NCI-H1694 treated with DMSO at 0.1 percent for 48 hours (cell line): ENCODE measurements at regions not wholly inside any gene's neighbourhood (a gene's known extent, or its start where the extent isn't known, plus 50 kb on each side); places are given as distances from the start of the nearest gene placed in this dataset.
"Not testable (repeated sequence)": the region's sequence is repeated elsewhere in the genome, so short reads cannot be mapped to it uniquely, and the experiment has no call there.

ENCODE experiments used
- DNase-seq: peaks from one replicate; lab custom pipeline; 2025; lab: John Stamatoyannopoulos, UW

DNA sequence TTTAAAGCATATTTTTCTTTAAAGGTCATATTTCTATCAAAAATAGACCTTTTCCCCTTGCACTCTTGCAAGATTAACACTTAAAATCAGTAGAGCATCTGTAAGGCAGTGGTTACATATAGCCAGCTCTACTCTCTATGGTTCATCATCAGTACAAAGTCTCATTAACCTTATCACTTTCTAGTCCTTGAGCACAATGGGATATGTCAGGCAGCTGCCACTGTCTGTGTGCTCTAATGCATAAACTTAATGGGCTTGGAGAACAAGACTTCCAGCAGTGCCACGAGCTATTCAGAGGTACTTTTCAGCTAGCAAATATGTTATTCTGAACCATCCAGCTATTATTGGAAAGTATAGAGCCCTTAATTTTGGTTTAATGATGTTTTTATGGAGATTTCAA, 393.7 kb downstream of the GASK1B start:
- no peak for DNase-seq

GRCh38 chr4:157776930-157777528, 395.8 kb downstream of the GASK1B start:
- DNase-seq, result no peak

DNA sequence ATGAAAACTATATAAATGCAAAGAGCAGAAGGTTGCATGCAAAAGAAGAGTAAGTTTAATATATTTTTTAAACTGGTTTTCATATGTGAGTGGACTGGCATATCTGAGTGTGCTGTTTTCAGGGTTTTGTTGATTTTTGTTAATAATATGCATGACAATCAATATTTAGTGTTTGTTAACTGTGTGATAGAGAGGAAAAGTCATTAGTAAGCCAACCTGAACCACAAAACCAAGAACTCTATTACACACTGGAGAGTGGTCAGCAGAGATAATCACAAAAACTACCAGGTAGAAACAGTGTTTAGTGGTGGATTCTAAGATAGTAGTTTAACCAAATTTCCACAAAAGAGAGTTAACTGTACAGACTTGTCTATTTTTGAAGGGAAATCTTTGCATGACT, 396.9 kb downstream of the GASK1B start:
- DNase-seq, result no peak

DNA sequence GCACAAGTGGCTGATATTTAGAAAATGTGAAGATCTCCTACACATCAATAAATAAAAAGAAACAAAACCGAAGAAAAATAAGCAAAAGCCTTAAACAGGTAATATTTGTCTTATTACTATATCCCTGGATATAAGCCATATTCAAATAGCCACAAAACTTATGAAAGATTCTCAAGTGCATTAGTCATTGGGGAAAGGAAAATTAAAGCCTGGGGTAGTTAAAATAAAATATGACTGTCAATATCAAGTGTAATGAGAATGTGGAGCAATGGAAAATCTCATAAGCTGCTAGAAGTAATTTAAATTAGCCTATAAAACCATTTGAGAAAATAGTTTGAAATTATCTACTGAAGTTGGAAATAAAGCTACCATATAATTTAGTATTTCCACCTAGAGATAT, 399.9 kb downstream of the GASK1B start:
- no peak for DNase-seq

DNA sequence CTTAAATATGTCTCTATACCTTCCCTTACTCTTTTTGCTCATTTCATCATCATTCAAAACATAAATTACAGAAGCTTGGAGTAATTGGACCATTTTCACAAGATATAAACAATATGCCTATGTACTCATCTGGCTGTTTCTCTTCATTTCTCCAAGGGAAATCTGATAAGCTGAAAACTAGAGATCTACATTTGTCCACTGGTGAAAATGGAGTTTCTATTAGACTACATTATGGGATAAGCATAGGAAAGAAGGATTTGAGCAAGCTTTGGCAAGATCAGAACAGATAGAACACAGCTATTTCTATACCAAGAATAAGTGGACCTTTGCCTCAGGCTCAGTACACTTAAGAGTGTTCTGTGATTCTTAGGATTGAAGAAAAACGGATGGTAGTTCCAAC, 404.4 kb downstream of the GASK1B start:
- DNase-seq, result no peak

- DNase-seq, result no peak
Observed at GRCh38 chr4:157763490-157763889, 409.3 kb downstream of the GASK1B start.

DNA sequence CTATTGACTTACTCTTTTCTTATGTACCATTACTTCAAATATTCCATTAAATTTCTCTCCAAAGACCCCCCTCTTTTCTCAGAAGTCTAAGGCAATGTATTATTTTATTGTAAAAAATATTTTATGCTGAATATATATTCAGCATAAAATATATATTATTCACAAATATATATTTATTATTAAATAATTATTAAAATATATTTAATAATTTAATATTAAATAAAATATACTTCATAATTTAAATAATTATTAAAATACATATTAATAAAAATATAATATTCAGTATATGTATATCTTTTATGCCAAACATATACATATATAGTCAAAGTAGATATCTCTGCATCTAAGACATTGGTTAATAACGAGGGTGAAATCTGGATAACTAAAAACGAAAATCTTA, 418.4 kb downstream of the GASK1B start:
- DNase-seq, result no peak

DNA sequence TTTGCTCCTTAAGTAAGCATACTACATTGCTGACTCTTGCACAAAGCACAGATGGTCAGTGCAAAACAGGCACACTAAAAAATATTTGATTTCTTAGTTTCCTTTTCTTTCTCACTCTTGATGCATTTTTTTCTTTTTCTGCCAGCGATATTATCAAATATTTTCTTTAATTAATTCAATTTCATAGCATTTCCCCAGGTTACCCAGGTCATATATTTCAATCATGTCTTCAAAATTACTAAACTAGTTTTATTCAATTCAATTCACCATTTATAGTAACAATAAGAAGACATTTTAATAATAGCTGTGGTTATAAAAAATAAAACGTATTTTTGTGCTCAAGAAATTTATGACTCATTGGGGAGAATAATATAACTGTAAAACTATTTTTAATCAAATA, 421.2 kb downstream of the GASK1B start:
- no peak for DNase-seq

DNA sequence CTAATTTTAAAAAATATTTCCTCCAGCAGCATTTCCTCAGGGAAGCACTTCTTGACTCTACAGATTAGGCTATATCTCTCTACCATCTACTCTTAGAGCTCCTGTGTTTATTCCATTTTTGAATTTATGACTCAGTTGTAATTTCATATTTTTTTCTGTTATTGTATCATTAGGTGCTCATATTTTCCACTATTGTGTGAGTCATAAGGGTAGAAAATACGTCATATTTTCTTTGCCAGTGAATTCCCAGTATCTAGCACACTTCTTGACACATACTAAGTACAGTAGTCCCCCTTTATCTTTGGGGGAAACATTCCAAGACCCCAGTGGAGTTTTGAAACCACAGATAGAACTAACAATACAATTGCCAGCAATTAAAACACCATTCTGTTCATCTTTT, 431.2 kb downstream of the GASK1B start:
- DNase-seq, result no peak

- DNase-seq, result no peak
Observed at GRCh38 chr4:157739242-157739641, 433.6 kb downstream of the GASK1B start.

- no peak for DNase-seq
Observed at GRCh38 chr4:157728215-157728614, 444.6 kb downstream of the GASK1B start.

DNA sequence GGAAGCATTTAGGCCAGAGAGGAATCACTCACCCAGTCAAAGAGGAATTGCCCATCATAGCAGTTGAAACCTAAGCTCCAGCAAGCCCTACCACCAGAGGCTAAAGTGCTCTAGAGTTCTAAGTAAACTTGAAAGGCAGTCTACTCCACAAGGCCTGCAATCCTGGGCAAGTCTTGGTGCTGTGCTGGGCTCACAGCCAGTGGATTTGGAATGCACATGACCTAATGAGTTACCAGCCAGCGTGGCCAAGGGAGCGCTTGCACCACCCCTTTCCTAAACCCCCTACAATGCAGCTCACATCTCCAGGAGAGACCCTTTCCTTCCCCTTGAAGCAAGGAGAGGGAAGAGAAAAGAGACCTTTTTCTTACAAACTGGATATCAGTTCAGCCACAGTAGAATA, 445.7 kb downstream of the GASK1B start:
- no peak for DNase-seq

DNA sequence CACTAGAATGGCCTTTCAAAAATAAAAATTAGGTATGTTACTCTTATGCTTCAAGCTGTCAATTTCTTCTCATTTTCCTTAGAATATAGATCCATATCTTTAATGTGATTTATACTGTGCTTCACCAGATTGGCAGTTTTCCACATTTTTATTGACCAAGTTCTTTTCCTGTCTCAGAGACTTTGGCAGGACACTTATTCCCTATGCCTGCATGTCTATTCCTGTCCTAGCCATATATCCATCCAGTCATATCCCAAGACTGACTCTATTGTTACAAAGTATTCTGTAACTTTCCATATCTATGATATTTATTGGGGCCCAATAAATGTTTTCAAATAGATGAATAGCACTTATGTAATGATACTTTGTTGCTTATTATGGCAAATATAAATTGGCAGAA, 450.7 kb downstream of the GASK1B start:
- DNase-seq, result no peak

DNA sequence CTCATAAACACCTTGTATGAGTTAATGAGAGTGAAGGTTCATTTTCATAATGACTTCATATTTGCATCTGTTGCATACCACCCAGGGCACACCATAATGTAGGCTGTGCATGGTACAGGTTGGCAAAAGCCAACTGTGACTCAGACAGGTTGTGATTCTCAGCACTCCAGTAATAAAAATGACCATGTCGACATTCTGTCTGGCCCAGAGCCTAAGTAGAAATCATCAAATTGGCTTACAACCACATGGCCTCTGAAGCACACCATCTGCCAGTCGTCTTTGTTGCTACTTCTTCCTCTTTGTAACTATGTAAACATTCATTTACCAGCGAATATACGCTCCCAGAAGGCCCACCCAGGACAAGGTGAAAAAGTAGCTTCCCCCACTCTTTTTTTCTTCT, 459.5 kb downstream of the GASK1B start:
- DNase-seq, result no peak

DNA sequence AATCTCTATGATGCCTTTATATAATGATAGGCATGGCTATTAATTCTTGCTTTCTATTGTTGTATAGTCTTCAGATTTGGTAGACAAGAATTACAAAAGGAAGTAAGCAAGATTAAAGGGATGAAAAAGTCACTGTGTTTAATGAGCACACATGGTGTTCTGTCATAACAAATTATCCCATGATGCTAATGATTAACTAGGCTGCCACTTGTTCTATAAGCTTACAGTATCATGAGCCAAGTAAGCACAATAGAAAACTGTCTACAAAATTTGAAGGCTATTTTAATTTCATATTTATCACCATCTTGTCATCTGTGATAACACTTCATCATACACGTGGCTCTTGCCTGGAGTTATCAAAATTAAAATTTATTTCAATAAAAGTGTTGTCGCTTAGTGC, 466.7 kb downstream of the GASK1B start:
- no peak for DNase-seq

DNA sequence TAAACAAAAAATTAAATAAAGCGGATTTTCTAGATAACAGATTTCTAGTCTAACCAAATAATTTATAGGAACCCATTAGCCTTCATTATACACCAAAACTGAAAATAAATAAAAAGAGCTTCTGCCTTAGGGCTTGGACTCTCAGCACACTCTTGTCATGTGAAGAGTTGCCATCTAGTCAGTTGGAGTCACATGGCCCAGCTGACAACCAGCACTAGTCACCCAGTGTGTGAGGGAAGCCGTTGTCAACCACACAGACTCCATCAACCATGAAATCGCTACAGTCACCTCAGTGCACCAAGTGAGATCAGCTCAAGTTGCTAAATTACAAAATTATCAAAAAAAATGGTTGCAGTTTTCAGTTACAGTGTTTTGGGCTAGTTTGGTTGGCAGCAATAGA, 470.0 kb downstream of the GASK1B start:
- DNase-seq, result no peak

DNA sequence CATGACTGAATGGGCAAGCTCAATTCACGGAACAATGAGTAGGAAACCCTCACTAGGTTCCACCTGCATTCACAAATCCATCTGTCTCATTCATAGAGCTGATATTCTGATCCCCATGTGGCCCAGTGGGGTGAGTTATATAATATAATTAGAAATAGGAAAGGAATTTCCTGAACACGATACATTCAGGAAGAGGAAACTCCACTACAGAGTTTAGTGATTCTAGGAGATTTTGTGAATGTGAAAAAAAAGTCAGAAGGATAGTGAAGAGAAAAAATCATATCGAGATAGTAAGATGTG, 471.2 kb downstream of the GASK1B start:
- no peak for DNase-seq

DNA sequence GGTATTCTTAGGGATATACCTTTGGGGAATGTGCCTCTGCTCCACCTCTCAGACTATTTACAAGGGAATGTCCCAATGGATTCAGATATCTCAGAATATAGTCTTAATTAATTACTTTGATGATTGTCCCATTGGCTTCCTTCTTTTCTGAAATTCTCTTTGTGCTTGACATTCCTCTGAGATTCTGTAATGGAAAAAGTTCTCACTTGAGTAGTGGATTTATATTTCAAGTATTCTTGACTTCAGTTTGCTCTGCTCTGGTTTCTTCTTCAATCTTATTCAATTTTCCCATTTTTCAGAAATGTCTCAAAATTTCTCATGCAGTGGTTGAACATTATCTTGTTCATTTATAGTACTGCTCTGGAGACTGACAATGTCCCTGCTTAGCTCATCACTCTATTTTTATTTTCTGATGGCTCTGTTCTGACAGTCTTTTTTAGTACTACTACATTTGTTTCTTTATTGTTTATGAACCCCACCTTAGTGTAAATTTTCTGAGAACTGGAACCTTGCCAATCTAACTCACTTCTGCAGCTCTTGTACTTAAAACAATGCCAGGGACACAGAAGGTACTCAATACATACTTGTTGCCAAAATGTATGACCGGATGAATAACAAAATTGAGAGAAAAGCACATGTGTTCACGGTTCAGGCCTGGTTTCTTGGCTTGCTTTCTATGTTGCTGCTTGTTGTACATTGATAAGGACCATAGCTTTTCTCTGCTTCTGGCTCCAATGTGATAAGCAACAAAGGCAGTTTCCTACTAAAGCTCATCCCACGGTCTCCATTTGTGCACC, 471.7 kb downstream of the GASK1B start:
- DNase-seq, result no peak

GRCh38 chr4:157689476-157689875, 468.9 kb downstream of the GRIA2 start:
- DNase-seq, result no peak

- DNase-seq, result no peak
Observed at GRCh38 chr4:157687971-157688370, 467.4 kb downstream of the GRIA2 start.

GRCh38 chr4:157679326-157679725, 458.8 kb downstream of the GRIA2 start:
- DNase-seq, result not testable (repeated sequence)

GRCh38 chr4:157678478-157678877, 457.9 kb downstream of the GRIA2 start:
- no peak for DNase-seq

DNA sequence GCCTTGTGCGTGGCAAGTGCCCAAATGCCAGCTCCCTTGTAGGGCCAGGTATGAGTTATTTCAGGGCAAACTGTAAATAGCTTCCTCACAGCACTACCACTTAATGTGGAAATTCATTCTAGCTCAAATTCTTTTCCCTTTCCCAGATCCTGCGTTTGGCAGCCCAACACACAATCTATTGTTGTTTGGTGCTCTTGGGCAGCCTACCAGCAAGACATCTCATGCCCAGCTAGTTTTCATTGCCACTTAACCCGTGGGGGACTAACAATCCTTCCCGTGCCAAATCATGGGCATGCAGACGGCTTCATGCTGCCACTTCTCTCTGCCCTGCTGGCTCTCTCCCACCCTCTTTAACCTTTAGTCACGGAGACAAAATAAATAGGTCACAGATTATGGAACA, 454.2 kb downstream of the GRIA2 start:
- no peak for DNase-seq

GRCh38 chr4:157667836-157668235, 447.3 kb downstream of the GRIA2 start:
- no peak for DNase-seq
